ENCODE measurements at regions not wholly inside any gene's neighbourhood (a gene's known extent, or its start where the extent isn't known, plus 50 kb on each side); places are given as distances from the start of the nearest gene placed in this dataset.

DNA sequence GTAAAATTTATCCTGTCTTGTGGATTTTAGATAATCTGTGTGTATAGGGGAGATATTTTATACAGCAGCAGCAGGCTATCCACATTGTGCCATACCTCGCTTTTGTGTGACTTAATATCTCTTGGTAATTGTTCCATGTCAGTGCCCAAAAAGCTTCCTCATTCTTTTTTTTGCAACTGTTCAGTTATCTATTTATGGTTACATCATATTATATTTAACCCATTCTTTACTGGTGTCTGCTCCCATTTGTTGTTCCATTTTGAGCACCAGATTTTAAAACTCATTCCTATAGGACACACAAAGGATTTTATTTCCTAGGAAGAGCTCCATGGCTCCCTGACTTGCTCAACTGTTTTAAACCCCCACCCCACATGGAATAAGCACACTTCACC is 86.3 kb upstream of the RASGRP1 start:
- no peak for TF ChIP-seq GATA2 (IDR thresholded peaks at IDR 0.05; ENCODE audit: low read depth, low read length)
- TF ChIP-seq GATA3 (IDR thresholded peaks at IDR 0.05; ENCODE audit: low read depth, low read length): no peak

Measured in SH-SY5Y (cell line).